ENCODE measurements at regions not wholly inside any gene's neighbourhood (a gene's known extent, or its start where the extent isn't known, plus 50 kb on each side); places are given as distances from the start of the nearest gene placed in this dataset.

DNA sequence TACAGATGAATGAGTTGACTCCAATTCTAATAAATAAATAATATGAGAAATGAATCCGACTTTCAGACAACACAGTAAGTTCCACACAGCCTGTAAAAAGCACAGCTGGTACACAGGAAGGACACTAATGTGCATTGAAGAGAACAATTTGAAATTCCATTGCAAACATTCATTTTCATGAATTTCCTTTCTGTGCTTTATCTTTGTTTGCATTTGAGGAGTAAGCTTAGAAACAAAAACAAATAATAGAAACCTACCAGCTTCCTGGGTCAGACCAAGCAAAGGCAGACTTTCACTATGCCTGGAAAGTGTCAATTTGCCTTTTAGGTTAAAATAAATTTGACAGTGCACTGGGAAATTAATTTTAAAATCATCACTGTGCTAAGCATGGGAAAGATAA lies 143.8 kb upstream of the VLDLR start:
- TF ChIP-seq, protein P1, sequence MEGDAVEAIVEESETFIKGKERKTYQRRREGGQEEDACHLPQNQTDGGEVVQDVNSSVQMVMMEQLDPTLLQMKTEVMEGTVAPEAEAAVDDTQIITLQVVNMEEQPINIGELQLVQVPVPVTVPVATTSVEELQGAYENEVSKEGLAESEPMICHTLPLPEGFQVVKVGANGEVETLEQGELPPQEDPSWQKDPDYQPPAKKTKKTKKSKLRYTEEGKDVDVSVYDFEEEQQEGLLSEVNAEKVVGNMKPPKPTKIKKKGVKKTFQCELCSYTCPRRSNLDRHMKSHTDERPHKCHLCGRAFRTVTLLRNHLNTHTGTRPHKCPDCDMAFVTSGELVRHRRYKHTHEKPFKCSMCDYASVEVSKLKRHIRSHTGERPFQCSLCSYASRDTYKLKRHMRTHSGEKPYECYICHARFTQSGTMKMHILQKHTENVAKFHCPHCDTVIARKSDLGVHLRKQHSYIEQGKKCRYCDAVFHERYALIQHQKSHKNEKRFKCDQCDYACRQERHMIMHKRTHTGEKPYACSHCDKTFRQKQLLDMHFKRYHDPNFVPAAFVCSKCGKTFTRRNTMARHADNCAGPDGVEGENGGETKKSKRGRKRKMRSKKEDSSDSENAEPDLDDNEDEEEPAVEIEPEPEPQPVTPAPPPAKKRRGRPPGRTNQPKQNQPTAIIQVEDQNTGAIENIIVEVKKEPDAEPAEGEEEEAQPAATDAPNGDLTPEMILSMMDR (IDR thresholded peaks at IDR 0.05; ENCODE audit: low read depth, low read length) = no peak
- TF ChIP-seq EZH2phosphoT487 (IDR thresholded peaks at IDR 0.05; ENCODE audit: low read depth) = no peak

All from OCI-LY3 (cell line).